ENCODE measurements at regions not wholly inside any gene's neighbourhood (a gene's known extent, or its start where the extent isn't known, plus 50 kb on each side); places are given as distances from the start of the nearest gene placed in this dataset.

DNA sequence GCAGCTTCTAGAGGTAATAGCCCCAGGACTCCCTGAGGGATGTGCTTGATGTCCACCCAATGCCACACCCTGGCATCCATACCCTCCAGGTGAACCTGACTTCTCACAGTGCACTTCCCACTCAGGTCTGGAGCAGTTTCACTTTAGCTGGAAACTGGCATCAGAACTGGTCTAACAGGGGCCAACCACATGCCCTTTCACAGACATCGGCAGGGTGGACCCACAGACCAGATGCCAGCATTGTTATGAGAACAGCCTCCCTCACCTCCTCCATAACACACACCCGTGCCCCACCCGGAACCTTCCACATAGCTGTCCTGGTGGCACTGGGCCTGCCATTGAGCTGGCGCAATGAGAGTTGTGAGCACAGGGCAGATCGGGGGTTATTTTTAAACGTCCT is 77.4 kb upstream of the GPR12 start:
- no peak for DNase-seq (ENCODE audit: low read depth in 2 of 2)

DNA sequence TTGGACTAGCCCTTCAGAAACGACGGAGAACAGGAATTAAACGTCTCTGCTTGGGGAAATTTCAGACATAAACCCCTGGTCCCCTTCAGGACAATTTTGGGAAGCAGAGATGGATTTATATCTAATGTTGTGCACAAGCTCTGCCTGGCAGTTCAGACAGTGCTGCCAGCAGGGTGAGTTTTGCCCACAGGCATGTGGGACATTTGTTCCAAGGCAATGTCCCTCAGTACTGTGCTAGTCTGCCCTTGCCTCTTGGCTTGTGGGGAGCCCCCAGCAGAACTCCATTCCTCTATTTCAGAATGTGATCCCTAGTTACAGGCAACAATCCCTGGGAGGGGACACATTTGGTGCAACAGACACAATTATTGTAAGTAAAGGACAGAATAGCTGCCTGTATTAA is 76.5 kb upstream of the GPR12 start:
- no peak for DNase-seq (ENCODE audit: low read depth in 2 of 2)

DNA sequence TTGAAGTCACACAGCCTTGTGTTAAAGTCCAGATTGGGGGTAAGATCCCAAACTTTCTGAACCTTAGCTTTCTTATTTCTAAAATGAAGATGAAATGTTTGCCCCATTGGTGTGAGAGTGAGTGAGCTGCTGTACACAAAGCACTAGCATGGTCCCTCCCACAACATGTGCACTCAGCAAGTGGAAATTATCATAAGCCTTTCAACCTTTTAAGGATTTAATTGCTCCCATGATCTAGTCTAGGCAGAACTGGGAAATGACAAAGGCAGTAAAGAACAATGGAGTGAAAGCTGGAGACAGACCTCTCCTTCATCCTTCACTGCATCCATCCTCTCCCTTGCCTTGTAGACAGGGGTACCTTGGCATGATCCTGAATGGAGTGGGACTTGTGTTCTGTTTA is 76.0 kb upstream of the GPR12 start:
- no peak for DNase-seq (ENCODE audit: low read depth in 2 of 2)

DNA sequence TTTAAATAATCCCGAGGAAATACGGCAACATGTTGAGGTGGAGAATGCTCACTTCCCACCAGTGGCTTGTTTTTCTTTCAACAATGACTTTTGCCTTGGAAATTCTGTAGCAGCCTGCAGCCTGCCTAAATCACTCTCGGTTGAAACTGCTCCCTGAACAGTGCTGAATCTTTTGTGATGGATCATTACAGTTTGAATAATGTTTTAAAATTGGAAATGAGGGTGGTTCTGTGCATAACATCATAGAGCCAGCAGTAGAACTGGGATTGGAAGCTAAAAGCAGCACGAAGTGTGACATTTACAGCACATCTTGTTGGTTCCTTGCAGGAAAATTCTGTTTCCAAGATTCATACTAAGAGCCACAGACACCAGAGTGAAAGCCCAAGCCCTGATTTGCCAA is 74.1 kb upstream of the GPR12 start:
- no peak for DNase-seq (ENCODE audit: low read depth in 2 of 2)

DNA sequence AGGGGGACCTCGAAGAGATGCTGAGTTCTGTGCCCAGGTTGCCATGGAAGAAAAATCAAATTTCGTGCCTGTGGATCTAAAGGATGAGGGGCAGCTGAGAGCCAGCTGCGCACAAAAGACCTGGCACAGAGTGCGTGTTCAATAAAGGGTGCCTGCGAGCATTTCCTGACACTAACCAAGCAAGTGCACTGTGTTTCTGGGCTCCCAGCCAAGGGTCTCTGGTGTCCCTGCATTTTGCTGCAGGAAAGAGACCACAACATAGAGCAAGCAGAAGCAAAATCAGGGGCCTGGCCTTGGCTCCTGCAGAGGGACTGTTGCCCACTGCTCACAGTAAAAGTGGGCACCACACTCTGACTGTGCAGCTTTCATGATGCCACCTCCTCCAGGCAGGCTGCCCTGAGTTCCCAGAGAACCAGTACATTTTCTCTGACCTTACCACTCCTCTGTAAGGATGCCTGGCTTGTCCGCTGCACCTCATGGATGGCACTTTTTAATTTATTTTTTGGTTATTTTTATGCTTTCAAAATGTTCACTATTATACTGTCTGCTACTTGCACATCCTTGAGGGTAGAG is 70.8 kb upstream of the GPR12 start:
- no peak for DNase-seq (ENCODE audit: low read depth in 2 of 2)

DNA sequence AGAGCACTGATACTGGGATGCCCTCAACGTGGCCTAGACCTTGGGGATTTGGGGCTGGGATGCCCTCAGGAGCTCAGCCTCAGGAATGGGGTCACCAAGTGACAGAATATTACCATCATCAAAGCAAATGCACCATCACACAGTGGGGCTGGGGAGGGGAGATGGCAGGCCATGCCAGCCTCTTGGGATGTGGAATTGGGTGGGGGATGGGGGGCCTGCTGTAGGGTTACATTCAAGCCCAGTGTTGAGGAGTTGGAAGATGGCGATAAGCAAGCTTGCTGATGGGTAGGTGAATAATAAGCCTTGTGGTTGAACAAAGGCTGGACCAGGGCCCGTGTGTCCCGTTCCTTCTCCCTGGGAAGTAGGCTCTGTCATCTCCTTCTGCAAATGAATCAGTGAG is 69.1 kb upstream of the GPR12 start:
- no peak for DNase-seq (ENCODE audit: low read depth in 2 of 2)

DNA sequence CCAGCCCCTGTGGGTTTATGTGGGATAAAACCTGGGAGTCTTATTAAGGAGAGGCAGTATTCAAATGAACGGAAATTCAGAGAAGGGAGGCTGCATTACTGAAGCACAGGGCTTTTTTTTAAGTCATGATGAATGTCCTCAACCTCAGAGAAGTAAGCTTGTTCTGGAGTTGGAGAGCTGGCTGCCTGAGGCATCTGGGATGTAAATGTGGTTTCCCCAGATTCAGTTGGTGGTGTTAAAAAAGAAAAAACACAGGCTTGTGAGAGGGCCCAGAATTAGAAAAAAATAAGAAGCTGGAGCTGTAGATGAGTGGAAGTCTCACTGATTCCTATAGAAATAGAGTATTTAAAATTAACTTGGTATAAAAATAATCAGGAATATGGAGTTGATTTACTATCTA is 64.0 kb upstream of the GPR12 start:
- DNase-seq (ENCODE audit: low read depth in 2 of 2), result no peak

DNA sequence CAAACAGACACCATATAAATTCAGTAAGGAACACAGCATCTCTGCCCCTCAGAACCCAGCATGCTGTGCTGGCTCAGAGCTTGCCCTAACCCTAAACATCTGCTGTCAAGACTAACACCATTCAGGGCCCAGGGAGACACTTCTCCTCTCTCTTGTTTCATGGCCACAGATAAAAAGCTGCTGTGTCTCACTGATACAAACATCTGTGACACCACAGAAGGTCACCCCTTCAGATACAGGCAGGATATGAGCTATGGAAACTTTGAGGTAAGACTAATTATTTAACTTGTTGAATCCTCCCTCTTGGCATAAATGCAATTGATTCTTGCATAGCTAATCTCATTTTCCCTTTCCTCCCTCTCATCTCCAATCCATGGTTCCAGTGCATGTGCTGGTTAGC is 61.6 kb upstream of the GPR12 start:
- no peak for DNase-seq (ENCODE audit: low read depth in 2 of 2)

DNA sequence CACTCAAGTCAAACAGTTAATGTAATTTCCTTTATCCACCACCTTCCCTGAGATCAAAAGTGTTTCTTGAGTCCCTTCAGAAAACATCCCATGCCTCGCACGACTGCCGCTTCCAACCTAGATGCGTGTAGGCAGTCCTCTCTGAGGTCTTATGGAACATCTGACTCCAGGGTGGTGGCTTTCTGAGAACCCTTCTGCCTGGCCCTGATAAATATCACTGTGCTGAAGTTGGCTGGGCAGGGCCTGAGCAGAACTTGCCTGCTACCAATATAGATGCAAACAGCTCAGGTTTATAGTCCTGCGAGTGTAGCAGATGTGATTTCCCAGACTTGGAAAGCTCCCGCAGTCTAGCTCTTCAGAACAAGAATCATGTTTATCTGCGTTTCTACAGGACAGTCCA is 61.1 kb upstream of the GPR12 start:
- DNase-seq (ENCODE audit: low read depth in 2 of 2), result no peak

DNA sequence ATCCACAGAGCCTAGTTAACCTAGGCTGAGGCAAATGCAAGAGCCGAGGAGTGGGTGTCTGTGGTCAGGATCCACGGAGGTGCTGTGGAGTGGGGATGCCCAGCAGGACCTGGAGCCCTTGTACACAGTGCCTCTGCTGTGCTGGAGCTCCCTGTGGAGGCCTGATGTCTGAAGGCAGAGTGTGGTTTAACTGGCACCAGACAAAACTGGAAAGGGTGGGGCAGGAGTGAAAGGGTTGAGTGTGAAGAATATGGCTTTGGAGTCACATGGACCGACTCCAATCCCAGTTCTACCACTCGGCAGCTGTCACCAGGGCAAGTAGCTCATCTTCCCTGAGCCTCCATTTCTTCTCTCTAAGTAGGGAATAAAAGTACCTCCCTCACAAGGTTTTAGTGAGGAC is 60.3 kb upstream of the GPR12 start:
- DNase-seq (ENCODE audit: low read depth in 2 of 2), result no peak

DNA sequence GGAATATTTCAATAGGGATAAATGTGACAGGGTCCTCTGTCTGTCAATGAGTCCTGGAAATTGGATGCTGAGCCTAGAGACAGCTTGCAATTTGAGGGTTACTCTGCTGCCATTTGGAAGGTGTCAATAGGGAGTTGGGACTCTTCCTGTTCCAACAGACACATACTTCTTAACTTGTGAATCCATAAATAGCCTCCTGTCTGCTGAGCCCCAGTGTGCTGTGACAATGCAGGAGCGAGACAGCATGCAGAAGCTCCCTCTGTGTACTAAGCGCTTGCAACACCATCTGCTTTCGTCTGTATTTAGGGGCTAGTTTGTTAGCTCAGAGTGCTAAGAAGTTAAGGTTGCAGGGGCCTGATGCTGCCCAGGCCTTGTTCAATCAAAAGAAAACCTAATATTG is 58.5 kb upstream of the GPR12 start:
- no peak for DNase-seq (ENCODE audit: low read depth in 2 of 2)

DNA sequence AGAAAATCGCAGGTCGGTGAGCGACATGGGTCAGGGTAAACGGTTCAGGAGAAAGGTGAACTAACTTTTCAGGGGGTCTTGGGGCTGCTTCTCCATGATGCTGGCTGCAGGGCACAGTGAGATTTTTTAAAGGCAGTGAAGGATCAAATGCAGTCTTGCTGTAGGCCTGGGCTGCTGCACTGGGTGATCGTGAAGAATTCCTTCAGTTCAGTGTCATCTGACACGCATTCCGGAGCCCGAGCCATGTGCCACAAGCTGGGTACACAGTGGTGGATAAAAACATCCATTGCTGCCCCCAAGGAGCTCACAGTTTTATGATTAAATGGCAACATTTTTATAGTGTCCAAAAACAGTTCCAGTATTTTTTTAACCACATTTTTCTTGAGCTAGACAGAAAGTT is 56.3 kb upstream of the GPR12 start:
- DNase-seq (ENCODE audit: low read depth in 2 of 2), result no peak

DNA sequence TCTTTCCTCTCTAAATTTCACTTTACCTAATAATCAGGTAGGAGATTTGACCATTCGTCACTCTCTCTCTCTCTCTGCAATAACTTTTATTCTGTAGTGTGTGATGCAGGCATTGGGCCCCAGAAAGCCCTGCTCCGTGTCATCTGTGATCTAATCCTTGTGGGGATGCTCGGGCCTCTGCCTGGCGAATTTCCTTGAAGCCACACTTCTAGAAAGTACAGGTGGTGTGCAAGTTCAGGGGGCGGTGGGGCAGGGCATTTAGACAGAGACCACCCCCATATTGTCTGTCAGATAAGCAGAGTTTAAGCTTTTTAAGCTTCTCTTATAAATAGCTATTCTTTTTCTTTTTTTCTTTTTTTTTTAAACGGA is 53.4 kb upstream of the GPR12 start:
- DNase-seq (ENCODE audit: low read depth in 2 of 2), result no peak

DNA sequence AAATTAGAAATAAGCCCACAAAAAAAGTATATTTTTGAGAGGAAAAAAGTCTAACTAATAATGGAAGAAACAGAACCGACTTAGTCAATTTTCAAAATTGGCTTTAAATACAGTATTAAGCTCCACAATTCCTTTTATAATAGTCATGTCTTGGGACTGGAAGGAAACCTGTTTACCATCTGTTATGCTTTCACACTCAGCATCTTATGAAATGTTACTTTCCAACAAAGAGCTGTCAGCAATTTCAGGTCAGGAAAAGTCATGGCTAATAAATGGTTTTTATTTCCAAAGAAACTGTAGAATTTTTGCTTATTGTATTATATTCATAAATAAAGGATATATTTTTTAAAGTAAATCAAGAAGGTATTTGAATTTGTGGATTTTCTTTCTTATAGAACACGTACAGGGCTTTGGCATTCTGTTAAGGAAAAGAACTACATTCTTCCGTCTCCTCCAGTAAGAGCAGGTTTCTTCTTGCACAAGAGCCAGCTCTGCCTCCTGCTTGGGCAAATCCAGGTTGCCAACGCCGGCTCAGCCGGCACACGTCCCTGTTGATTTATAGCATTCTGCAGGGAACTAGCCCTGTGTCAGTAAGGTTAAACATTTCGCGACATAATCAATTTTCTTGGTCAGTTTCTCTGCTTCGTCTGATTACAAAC is 52.9 kb upstream of the GPR12 start:
- DNase-seq (ENCODE audit: low read depth in 2 of 2), result no peak

DNA sequence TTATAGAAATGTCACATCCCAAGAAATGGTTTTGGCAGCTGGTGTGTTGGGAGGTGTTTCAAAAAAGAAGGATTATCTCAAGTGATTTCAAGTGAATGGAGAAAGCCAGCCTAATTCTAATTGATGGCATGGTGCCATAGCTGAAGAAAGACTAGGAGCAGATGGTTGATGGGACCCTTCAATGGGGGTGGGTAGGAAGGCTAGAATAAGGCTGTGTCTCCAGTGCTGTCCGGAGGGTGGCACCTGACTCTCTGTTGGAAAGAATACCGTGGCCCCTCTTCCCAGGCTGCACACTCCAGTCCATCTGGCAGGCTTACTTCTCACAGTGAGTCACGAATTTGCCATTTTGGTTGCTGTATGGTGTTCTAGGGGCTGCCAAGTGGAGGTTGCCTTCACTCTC is 51.0 kb upstream of the GPR12 start:
- no peak for DNase-seq (ENCODE audit: low read depth in 2 of 2)
